ENCODE measurements at regions not wholly inside any gene's neighbourhood (a gene's known extent, or its start where the extent isn't known, plus 50 kb on each side); places are given as distances from the start of the nearest gene placed in this dataset.

GRCh38 chr2:129636692-129637091 lies 342.8 kb upstream of the RAB6C start:
- no peak overlapping the region for H3K4me3 ChIP-seq (replicated peaks; ENCODE audit: low read depth, low read length)
- no peak for DNase-seq (ENCODE audit: low read depth)
- TF ChIP-seq CTCF (IDR thresholded peaks at IDR 0.05; ENCODE audit: low read length, missing control alignments) = no peak

- TF ChIP-seq CTCF (IDR thresholded peaks at IDR 0.05; ENCODE audit: low read length, missing control alignments) = no peak
- H3K4me3 ChIP-seq (replicated peaks; ENCODE audit: low read depth, low read length) = no peak overlapping the region
- DNase-seq (ENCODE audit: low read depth) = no peak
Measured at GRCh38 chr2:129641371-129641770, 338.1 kb upstream of the RAB6C start.

GRCh38 chr2:129642526-129643043 lies 336.9 kb upstream of the RAB6C start:
- H3K4me3 ChIP-seq (replicated peaks; ENCODE audit: low read depth, low read length) = no peak overlapping the region
- TF ChIP-seq CTCF (IDR thresholded peaks at IDR 0.05; ENCODE audit: low read length, missing control alignments) = no peak
- DNase-seq (ENCODE audit: low read depth) = no peak

- TF ChIP-seq CTCF (IDR thresholded peaks at IDR 0.05; ENCODE audit: low read length, missing control alignments) = no peak
- no peak for DNase-seq (ENCODE audit: low read depth)
- H3K4me3 ChIP-seq (replicated peaks; ENCODE audit: low read depth, low read length) = no peak overlapping the region
Measured at GRCh38 chr2:129645335-129645734, 334.1 kb upstream of the RAB6C start.

- no peak for DNase-seq (ENCODE audit: low read depth)
- no peak overlapping the region for H3K4me3 ChIP-seq (replicated peaks; ENCODE audit: low read depth, low read length)
- no peak for TF ChIP-seq CTCF (IDR thresholded peaks at IDR 0.05; ENCODE audit: low read length, missing control alignments)
Measured at GRCh38 chr2:129646107-129646506, 333.4 kb upstream of the RAB6C start.

GRCh38 chr2:129653246-129653645 lies 326.2 kb upstream of the RAB6C start:
- DNase-seq (ENCODE audit: low read depth) = no peak
- no peak overlapping the region for H3K4me3 ChIP-seq (replicated peaks; ENCODE audit: low read depth, low read length)
- no peak for TF ChIP-seq CTCF (IDR thresholded peaks at IDR 0.05; ENCODE audit: low read length, missing control alignments)

GRCh38 chr2:129654331-129654730 lies 325.1 kb upstream of the RAB6C start:
- no peak overlapping the region for H3K4me3 ChIP-seq (replicated peaks; ENCODE audit: low read depth, low read length)
- no peak for TF ChIP-seq CTCF (IDR thresholded peaks at IDR 0.05; ENCODE audit: low read length, missing control alignments)
- no peak for DNase-seq (ENCODE audit: low read depth)
